Stimulated activated CD8-positive, alpha-beta memory T cell treated with anti-CD3 and anti-CD28 coated beads, Interleukin-12 subunit alpha, Interleukin-12 subunit beta, amount 100 ng/mL, for 4 hours (primary cell): ENCODE measurements at regions not wholly inside any gene's neighbourhood (a gene's known extent, or its start where the extent isn't known, plus 50 kb on each side); places are given as distances from the start of the nearest gene placed in this dataset.

Source experiments
- DNase-seq: peaks from one replicate; pipeline ENCODE4 v3.0.0-alpha.2; 2020; ENCODE audit warnings: low read depth

DNA sequence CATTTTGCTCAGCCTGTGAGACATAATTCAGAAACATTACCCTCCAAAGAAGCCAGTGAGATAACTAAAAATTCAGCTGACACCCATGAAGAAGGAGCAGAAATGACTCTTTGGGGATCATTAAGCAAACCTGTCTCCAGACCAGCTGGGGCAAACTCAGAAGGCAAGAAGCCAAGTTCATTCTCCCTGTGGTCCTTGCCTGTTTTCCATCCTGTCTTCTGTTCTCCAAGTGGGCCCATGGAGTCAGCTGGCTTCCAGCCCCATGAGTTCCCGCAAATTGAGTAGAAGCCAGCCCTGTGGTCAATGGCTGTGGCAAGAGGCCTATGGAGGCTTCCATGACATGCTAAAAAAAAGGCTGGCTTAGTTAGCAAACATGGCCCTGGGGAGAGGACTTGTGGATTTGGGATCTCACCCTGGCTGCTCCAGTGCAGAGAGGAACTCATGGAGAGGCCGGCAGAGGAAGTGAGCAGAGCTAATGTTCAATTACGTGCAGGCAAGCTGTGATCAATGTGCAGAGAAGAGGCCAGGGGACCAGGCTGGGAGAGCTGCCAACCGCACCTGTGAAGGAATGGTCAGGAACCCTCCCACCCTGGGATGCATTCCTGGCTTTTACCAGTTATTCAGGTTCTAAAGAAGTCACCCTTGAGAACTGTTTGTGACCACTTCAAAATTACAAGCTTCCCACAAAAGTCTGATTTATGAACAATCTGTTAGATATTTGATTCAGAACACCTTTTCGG, 229.1 kb downstream of the TSHZ3 start:
- no peak for DNase-seq

DNA sequence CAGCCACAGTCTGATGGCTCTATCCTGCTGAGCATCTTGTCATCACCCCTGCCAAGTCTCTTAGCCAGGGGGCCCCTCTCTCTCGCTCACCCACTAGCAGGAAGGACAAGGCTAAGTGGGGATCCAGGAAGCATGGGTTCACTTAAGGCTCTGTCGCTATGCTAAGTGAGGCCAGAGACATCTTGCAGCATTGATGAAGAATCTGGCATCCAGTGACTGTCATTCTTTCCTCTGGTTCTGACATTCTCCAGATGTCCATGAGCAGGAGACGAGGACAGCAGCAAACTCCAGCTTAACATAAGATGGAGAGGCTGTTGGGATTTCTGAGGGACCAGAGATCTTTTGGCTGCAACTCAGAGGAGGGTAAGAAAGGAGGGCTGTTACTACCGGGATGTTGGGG, 230.2 kb downstream of the TSHZ3 start:
- DNase-seq: no peak

DNA sequence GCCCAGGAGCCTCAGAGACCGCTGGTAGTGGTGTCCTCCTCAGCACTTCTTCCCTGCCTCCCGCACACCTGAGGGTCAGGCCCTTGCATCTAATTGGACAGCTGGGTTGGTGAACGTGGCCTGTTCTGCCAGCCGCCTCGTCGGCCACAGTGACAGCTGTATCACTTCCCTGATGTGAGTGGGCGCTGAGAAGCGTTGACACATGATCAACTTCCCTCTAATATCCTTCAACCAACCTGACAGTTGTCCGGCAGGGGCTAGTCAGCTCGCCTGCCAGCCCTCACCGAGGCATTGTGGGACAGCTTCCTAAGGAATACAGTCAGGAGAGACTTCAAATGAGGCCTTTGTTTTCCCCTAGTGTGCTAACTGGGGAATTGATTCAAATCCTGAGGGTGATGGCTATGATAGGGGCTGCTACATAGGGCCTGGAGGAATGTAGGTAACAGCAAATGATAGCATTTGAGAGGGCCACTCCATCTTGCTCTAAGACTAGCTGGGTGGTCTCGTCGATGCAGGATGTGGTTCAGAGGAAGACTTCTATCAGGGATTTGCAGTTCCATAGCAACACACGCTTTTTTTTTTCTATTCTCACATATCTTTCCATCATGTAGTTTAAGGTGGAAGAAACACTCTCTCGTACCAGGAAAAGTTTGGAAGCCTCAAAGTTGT, 230.8 kb downstream of the TSHZ3 start:
- no peak for DNase-seq

DNA sequence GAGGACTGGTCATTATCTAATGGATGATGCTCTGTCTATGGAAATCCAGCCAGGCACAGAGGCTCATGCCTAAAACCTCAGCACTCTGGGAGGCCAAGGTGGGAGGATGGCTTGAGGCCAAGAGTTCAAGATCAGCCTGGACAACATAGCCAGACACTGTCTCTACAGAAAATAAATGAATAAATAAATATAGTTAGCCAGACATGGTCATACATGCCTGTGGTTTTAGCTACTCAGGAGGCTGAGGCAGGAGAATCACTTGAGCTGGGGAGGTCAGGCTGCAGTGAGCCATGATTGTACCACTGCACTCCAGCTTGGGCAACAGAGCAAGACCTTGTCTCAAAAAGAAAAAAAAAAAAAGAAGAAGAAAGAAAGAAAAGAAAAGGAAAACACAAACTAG, 234.7 kb downstream of the TSHZ3 start:
- no peak for DNase-seq

DNA sequence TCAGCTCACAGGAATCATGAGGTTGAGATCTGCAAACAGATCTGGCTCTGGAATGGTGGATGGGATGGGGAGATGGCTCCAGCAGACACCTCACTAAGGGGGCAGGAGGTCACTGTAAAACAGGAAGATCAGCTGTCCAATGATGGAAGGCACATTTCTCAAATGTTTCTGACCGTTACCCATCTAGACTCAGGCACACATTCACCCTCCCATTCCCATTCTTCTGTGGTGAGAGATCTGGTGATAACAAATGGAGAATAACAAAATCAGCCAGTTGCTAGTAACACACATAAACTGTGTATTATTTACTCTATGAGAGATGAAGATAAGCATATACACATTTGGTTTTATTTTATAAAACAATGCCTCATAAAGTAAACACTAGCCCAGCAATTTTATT, 235.9 kb downstream of the TSHZ3 start:
- no peak for DNase-seq

DNA sequence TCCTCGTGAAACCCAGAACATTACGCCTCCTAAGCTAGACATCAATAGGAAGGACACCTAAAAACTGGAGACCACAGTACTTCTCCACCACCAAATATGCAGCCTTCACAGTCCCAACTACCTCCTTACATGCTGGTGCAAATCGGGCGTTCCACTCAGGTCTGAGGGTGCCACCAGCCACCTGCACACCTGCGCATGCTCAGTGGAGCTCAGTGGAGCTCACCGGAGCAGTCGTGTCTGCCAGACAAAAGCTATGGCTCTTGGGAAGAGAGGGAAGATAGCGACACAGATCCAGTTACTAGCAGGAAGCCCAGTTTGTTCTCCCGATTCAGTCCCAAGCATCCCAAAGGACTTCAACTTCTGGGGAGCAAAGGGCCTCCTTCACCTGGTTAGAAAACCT, 237.1 kb downstream of the TSHZ3 start:
- no peak for DNase-seq

DNA sequence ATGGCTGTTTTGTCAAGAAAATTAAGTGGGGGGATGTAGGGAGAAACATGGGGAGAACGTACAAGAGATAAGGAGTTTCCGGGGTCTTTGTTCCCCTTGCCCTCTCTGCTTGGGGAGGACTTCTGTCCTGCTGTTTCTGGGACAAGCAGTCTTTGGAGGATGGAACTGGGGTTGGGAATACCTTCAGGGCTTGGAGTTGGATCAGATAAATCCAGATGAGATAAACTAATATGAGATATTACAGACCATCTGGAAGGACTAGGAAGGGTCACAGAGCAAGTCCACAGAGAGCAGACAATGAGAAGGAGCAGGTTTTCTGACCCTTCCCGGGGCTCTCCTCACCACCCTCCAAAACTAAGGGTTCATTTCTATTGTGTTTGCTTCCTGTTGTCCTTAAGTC, 237.5 kb downstream of the TSHZ3 start:
- no peak for DNase-seq

DNA sequence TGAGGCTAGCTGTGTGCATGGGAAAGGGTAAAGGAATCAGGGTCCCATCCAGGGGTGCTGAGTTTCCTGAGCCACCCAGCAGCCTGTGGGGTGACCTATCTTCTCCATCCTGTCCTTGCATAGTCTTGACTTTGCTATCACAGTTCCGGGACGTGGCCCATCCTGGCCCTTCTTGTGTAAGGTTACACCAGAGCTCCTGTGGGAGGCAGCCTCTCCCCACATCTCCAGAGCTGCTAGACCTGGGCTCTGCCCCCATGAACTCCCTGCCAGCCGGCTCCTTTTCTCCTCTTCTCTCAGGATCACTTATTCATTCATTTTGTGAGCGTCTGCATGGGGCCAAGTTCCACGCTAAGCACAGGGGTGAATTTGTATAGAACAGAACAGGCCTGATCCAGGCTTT, 238.9 kb downstream of the TSHZ3 start:
- no peak for DNase-seq

DNA sequence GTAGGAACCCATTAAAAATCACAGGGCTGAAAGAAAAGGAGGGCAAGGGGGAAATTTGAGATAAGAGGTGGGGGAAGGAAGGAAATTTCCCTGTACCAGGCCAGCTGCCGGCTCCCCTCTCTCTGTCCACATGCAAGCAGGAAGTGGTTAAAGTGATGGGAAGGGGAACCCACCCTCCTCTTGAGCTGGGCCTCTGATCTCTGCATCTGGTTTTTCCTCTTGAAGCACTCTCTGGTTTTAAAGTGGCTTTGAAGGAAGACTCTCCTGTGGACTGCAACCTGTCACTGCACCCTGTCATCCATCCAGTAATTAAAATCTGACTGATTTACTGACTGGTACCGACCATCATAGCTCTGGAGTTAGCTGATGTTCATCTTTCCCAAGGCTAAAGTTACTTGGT, 239.6 kb downstream of the TSHZ3 start:
- no peak for DNase-seq

DNA sequence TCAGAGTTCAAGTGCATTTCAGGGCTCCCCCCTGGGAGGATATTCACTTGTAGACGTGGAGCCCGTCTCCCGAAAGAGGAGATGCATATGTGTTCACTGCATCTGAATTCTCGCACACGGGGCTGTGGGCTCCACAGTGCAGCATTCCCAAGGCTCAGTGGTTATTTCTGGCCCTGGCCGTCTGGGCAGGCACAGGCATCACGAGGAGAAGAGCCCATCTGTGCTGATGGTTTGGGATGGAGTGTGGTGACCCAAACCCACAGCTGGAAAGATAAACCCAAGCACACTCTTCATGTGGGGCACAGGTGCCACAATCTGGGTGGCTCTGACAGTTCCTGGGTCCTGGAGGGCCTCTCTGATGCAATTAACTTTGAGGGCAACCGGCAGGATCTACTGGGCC, 242.1 kb downstream of the TSHZ3 start:
- DNase-seq: no peak

DNA sequence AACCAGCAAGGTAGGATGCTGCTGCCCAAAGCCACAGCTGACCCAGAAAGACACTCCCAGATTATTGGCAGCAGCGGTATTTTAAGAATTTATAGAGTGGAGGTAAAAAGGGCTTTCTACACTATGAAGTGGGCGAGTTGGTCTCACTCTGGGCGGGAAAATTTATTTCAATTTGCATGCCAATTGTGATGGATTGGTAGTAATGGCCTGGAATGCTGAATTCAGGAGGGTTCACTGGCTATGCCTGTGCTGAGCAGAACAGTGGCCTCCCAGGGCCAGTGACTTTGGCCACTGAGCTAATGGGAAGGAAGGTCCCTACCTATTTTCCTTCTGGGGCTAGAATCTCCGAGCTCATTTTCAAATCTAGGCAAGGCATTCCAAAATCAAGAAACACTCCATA, 243.5 kb downstream of the TSHZ3 start:
- no peak for DNase-seq

DNA sequence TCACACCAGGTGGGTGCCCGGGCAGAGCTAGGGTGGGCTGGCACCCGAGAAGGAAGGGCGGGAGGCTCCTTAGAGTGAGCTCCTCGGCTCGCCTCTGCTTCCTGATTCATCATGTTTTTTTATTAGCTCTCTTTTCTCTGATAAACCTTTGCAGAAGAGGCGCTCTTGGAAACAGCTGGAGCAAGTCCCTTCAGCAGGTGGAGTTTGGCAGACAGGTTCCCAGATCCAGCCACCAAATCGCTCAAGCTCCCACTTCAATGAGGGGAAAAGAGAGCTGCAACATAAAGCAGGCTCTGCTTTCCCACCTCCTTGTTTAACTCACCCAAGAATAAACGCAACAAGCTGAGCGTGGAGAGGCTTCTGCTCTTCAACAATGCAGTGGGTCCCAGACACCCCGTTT, 244.8 kb downstream of the TSHZ3 start:
- DNase-seq: no peak

DNA sequence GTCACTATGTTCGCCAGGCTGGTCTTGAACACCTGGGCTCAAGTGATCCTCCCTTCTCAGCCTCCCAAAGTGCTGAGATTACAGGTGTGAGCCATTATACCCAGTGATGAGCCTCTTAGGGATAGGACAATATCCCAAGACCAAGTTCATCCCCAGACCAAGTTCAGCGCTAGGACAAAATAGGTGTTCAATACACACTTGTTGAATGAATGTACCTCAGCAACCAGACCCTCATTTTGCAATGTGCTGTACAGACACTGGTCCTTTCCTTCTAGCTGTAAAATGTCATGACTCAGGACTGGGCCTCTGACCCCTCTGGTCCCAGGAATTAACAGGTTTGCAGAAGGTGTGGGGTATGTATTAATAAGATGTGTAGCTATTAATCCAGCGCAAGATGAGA, 246.0 kb downstream of the TSHZ3 start:
- DNase-seq: no peak

DNA sequence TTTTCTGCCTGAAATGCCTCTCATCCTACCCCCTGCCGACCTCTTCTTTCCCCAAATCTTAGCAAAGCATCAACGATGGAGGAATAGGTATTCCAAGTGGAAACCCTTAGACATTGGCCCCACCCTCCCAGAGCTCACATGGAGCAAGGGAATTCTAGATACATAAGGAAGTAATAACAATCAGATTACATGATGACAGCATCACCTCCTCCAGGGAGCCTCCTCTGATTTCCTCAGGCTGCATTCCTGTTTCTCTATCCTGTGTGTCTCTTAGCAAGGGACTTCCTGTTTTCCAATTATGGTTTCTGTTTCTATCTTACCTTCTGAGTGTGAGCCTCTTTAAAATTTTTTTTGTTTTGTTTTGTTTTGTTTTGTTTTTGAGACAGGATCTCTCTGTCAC, 246.6 kb downstream of the TSHZ3 start:
- no peak for DNase-seq

DNA sequence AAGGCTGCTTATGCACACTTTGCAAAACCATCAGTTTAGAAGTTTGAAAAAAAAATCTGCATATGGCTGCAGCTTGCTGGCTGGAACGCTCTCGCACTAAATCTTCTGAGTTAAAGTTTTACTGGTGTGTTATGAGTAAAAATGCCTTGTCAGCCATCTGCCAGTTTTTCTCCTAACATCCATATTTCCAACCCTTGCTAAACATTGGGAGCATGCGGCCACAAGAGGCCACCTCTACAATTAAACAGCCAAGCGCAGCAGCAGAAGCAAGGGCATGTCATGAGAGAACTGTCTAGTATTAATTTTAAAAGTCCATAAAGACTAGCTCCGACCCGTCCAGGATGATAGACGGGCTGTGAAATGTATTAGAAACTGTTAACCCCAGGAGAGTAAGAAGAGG, 248.3 kb downstream of the TSHZ3 start:
- DNase-seq: no peak

DNA sequence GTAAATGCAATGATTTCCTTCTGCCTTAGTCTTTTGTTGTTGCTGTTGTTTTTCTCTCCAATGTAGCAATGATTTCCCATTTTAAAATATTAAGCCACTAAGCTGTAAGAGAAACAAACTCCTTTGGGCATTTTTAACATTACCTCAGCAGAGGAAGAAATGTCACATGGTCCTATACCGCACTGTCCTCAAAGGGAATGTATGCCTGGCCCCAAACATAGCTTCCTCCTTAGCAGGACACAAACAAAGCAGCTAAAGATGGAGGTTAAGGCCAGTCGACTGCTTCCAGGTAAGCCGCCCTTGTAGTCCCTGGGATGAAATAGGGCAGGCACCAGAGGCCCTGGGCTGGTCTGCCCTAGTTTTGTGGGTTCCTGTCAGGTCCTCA, 249.0 kb downstream of the TSHZ3 start:
- DNase-seq: no peak

DNA sequence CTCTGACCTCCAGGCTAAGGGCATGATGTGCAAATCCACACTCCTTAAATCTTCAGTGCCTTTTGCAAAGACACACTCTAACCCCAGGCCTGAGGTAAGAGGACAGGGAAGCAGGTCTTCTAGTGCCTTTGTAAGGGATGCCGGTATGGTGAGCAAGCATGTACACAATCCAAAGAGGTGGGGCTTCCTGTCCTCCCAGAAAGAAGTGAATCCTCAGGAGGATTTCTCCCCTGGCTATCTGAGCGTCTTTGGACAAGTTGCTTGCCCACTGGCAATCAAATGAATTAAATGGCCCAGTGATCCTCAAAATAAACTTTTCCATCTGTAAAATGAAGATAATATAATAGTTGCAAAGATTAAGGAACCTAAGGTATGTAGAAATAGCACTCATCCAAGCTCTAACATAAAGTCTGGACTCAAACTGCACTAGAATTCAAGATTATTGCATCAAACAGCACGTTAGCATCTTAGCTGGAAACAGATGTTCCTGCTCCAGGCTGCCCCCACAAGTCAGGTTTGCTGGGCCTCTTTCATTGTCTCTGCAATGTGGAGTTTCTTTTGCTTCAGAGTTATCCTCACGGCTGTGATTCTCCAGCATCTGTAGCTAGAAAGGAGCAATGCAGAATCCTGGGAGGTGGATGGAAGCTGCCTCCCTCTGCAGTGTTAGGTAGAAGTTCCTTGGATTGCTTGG, 249.6 kb downstream of the TSHZ3 start:
- no peak for DNase-seq

DNA sequence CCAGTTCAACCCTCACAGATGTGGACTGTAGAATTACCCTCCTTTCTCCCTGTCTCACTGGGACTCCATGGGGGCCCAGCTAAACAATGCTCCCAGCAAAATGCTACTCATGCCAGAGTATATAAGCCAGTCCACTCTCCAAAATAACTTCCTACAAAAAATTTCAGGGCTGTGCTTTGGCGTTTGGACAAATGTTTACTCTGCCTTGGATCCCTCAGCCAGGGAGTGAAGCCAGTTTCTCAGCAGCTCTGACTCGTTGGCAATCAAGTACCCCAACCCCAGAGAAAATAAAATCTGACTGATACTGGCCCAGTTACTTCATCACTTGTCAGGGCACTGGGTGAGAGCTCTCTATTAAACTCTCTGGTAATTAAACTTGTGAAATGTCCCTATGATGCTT, 250.4 kb downstream of the TSHZ3 start:
- no peak for DNase-seq

DNA sequence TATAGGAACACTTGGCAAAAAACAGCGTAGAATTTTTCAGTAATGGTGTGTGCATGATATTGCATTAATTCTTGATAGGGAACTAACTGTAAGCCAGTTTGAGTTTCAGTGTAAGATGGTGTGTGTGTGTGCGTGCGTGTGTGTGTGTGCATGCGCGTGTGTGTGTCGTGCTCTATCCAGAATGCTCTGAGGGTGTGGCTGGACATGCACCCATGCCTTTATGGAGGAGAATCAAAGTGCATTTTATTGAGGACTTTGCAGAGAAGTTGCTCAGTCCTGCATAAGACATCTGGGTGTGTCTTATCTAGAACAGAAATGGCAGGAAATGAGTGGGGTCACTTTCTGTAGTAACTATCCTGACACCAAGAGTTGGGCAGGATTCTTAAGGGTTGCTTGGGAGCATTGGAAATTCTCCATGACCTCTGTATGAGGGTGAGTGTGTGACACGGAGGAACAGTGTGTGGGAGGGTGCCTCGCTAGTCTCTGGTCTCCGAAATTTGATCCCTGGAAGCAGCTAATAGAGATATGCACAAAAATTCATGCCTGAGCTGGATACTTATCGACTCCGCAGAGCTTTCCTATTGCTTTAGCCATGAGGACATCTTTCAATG, 252.2 kb downstream of the TSHZ3 start:
- no peak for DNase-seq

DNA sequence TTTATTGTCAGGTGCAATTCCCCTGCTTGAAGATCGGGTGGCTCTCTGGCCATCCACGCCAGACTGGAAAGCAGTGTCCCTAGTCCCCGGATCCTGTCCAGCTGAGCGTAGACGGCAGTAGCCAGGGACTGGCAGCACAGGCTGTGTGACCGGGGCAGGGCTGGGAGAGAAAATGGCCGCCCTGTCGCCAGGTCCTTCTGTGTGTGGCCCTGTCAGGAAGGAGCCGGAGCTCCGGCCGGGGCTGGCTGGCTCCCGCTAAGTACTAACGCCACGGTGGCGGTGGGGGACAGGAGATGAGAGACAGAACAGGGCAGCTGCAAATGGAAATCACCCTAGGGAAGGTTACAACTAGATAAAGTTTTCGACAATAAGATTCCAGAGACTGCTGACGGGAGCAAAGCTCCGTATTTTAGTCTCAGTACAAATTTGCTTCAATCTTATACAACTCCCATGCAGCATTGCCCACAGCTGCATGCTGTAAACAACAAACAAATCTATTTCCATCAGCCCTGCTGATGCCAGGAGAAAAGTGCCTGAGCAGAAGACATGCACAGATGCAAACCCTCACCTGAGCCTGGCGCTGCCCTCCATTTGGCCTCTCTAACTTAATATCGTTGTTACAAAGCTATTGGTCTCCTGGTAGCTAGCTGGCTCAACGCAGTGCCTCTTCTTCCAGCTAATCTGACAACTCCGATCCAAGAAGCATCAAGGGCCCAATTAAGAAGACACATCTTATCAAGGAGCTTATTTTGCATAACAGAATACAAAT, 253.0 kb downstream of the TSHZ3 start:
- DNase-seq: no peak

DNA sequence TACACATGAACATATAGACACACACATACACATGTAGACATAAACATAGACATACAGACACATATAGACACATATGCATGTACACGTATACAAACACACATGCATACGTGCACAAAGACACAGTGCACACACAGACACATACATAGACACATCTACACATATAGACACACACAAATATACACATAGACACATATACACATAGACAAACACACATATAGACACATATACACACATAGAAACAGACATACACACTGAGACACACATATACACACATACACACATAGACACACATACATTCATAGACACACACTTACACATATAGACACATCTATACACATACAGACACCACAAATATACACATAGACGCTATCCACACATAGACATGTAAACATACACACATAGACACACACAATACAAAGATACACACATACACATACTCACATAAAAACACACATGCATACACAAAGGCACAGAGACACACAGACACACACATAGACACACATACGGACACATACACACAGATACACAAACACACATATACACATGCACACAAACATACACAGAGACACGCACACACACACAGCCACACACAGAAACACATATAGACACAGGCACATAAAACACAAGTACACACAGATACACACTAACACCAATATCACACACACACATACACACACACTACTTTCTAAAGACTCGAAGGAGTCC, 254.0 kb downstream of the TSHZ3 start:
- no peak for DNase-seq

DNA sequence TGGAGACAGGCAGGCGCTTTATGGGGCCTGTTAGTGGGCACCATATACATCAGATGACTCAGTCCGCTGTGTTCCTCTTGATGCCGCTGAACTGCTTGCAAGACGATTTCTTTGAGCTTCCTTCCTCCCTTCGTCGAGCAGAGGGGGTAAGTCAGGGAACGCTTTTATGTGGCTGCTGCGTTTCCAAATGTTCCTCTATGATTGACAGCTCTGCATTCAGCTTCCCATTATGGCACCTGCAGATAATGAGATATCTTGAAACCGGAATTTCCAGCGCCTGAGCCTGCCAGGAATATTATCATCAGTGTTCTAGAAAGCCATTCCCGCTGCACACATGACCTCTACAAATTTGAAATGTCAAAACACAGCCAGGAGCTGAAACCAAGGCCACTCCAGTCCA, 257.0 kb downstream of the TSHZ3 start:
- DNase-seq: no peak
